ENCODE measurements at regions not wholly inside any gene's neighbourhood (a gene's known extent, or its start where the extent isn't known, plus 50 kb on each side); places are given as distances from the start of the nearest gene placed in this dataset.

DNA sequence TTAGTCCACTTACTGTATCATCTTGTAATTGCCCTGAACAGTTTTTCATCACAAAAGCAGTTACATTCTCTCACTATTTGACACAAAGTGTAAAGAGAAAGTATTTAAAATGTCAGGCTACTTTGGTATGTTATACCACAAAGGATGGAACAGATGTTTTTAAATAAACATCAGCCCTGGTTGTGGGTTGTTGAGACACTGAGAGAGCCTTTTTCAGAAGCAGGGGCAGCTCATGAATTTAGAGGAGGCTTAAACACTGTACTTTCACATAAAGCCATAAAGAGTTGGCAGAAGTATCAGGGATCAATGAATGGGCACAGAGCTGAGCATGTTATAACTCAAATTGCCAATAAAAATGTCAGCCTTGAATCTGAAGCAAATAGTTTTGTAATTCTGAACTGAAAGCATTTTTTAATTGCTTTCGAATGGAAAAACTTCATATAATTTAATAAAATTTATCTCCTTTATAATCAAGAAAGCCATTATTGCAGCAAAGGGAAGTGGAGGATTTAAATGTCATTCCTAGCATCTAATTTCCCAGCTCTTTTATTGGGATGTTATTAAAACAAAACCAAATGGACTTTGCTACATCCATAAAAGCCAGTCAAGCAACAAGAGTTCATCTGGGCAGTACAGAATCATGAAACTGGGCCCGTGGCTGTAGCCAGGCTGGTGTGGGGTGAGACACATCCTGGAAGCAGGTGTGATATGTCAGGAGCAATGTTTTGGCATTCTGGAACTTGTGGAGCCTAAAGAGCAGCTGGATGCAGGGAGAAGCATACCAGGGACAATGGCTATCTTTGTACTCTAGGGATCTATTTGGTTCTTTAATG is 95.1 kb upstream of the NT5C1B start:
- DNase-seq, result no peak
- in situ Hi-C loops (cut with MboI; ENCODE audit: low pct_unique_long_range_greater_than_20kb, low sequenced_read_pairs), result no loop called here

- in situ Hi-C loops (cut with MboI; ENCODE audit: low pct_unique_long_range_greater_than_20kb, low sequenced_read_pairs), result no loop called here
- no peak for DNase-seq
Observed at GRCh38 chr2:18682681-18683080, 93.3 kb upstream of the NT5C1B start.

GRCh38 chr2:18677280-18677679 is 87.9 kb upstream of the NT5C1B start:
- in situ Hi-C loops (cut with MboI; ENCODE audit: low pct_unique_long_range_greater_than_20kb, low sequenced_read_pairs), result no loop called here

DNA sequence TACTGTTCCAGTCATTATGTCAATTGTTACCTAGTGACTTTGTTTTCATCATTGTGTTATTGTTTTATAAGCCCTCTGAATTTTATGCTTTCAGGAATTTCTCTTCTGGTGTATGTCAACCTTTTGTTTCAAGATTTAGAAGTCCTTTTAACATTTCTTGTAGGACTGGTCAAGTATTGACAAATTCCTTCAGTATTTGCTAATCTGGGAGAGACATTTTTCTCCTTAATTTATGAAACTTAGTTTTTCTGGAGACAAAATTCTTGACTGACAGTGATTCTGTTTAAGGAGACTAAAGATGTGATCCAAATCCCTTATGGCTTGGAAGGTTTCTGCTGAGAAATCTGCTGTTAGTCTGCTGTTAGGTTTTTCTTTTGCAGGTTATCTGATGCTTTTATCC is 84.9 kb upstream of the NT5C1B start:
- in situ Hi-C loops (cut with MboI; ENCODE audit: low pct_unique_long_range_greater_than_20kb, low sequenced_read_pairs), result no loop called here
- no peak for DNase-seq

More at GRCh38 chr2:18677280-18677679, 87.9 kb upstream of the NT5C1B start:
- no peak for DNase-seq

DNA sequence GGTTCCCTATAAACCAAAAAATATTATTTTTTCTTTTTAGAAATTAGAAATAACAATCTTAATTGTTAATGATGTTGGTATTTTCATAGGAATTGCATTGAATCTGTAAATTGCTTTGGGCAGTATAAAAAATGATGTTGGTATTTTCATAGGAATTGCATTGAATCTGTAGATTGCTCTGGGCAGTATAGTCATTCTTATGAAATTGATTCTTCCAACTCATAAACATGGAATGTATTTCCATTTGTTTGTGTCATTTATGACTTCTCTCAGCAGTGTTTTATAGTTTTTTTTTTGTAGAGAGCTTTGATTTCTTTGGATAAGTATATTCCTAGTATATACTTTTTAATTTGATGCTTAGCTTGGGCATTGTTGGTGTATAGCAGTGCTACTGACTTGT is 82.0 kb upstream of the NT5C1B start:
- in situ Hi-C loops (cut with MboI; ENCODE audit: low pct_unique_long_range_greater_than_20kb, low sequenced_read_pairs), result no loop called here

DNA sequence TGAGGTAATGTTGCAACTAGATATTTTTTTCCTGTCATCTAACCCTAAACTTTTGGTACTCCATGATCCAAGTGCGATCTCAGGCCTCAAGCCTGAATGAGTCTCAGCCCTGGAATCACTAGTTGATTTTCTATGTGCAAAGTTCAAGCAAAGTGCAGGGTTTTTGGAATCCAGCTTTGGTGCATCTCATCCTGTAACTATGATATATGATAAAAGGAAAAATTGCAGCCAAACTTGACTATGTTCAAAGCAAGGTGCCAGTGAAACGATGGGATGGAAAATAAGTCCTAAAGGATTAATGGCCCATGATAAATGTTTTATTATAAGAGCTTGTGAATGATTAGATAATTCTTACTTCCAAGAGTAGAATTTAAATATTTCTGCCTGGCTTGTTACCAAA is 78.9 kb upstream of the NT5C1B start:
- no peak for DNase-seq
- in situ Hi-C loops (cut with MboI; ENCODE audit: low pct_unique_long_range_greater_than_20kb, low sequenced_read_pairs), result no loop called here

More for the DNA sequence above, 82.0 kb upstream of the NT5C1B start:
- DNase-seq, result no peak

DNA sequence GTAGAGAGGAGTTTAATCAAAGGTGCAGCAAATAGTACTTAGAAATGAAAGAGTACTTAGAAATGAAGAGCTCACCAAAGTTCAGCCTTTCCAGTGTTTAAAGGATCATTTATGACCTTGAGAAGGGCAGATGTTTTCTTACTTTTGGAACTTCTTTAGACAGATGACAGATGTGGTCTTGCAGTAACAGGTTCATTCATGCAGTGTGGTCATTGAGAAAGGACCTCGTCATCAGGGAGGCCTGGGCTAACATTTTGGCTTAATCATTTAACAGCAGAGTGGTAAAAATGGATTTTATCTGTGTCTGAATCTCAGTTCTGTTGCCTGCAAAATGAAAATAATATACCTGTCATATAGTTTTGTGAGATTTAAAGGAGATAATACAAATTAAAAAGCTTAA is 75.1 kb upstream of the NT5C1B start:
- in situ Hi-C loops (cut with MboI; ENCODE audit: low pct_unique_long_range_greater_than_20kb, low sequenced_read_pairs), result no loop called here
- no peak for DNase-seq

DNA sequence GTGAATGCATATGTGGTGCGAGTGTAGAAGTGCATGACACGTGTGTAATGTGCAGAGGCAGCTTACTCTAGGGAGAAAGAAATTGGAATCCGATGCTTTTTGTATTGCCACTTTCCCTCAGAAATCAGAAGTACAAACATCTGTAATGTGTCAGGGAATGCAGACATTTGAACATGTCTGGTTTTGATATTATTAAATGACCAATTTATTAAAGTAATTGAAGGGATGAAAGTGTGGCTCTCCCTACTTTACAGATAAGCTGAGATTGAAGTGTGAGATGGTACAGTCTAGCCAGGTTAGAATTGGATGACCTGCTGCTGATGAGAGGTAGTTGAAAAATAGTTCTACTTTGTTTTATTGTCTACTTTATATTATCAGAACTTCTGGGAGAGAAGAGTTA is 74.5 kb upstream of the NT5C1B start:
- DNase-seq, result no peak
- in situ Hi-C loops (cut with MboI; ENCODE audit: low pct_unique_long_range_greater_than_20kb, low sequenced_read_pairs), result no loop called here

DNA sequence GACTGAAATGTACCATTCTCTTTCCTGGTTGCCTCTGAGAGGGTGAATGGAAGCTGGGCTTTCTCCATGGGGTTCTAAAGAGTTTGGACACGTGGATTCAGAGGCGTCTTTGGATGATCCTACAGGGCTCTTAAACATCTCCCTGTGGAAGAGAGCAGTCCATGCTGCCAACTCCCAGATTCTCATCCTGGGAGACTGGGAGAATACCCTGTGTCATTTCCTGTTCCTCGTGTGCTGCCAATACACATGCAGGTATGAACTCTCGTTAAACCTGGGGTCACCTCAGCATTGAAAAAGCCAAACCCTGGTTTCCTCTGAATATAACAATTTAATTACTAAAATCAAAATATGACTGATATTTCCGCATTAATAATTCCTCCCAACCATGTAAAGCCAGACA is 73.3 kb upstream of the NT5C1B start:
- no peak for DNase-seq
- in situ Hi-C loops (cut with MboI; ENCODE audit: low pct_unique_long_range_greater_than_20kb, low sequenced_read_pairs), result no loop called here

- DNase-seq, result no peak
Observed at GRCh38 chr2:18659915-18660314, 70.5 kb upstream of the NT5C1B start.

DNA sequence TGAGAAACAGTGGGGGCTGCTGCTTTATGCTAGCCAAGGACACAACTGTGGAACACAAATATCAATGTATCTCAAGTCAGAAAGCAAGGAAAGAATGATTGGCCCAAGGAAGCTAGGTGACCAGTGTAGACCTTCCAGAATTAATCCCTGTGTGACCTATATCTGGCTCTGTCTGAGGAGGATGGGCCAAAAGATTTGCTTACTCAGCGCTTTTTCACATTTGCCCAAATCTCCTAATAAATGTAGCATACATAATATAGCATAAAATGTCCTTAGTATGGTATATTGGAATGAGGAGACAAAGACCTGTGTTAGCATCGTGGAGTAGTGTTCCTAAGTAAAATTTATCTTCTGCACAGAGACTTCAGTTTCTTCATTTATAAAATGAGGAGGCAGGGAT is 66.7 kb upstream of the NT5C1B start:
- in situ Hi-C loops (cut with MboI; ENCODE audit: low pct_unique_long_range_greater_than_20kb, low sequenced_read_pairs), result no loop called here
- no peak for DNase-seq

More at GRCh38 chr2:18659915-18660314, 70.5 kb upstream of the NT5C1B start:
- in situ Hi-C loops (cut with MboI; ENCODE audit: low pct_unique_long_range_greater_than_20kb, low sequenced_read_pairs), result no loop called here

DNA sequence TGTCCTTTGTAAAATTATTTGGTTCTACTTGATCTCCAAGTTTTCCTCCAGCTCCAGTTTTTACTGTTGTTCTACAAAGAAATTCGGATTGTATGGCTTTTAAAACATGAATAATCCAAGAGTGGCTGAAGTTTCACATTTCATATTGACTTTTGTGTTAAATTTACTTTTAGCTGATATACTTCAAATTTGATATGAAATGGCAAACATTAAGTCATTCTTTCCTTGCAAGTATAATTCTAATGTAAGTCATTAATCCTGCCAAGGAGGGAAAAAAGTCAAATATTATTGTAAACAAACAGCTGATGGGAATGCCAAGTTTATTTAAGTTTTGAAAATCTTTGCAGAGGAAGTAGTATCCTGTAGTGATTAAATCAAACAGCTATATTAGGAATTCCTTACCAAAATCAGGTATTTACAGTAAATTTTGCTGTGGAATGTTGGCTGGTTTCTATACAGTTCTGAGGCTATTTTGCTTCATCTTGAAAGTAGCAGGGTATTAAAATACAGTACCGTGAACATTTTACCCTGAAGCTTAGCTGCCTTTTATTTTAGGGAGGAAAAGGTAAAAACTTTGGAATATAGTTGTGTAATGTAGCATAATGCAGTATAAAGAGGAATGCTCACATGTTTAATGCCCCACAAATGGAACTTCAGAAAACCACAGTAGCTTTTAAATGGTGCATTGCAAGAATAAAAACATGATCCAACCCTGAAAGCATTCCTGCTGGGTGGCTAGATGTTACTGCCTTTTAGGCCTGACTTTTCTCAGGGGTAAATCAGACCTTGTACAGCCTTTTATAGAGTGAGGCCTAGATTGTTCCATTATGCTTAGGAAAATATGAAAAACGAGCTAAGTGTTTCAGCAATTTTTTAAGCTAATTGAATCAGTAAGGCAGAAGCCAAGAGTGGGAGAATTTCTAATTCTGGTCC is 62.7 kb upstream of the NT5C1B start:
- no peak for DNase-seq
- in situ Hi-C loops (cut with MboI; ENCODE audit: low pct_unique_long_range_greater_than_20kb, low sequenced_read_pairs), result no loop called here

DNA sequence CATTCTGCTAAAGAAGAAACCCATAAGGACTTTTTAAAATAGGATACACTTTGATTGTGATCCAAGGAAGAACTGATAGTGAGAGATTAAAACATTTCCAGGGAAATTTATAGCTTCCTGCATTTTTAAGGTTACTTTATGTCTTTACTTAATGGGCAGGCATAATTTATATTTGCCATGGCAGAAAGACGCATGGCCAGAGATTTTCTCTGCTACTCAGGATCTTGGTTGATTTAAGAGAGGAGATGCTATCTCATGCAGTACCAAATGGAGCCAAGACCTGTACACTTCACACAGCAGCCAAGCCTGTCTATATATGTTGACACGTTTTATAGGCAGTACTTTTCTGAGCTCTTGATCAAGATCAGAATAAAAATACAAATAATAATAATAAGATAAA is 60.9 kb upstream of the NT5C1B start:
- no peak for DNase-seq
- in situ Hi-C loops (cut with MboI; ENCODE audit: low pct_unique_long_range_greater_than_20kb, low sequenced_read_pairs), result no loop called here

GRCh38 chr2:18649502-18650135 is 60.2 kb upstream of the NT5C1B start:
- no peak for DNase-seq
- in situ Hi-C loops (cut with MboI; ENCODE audit: low pct_unique_long_range_greater_than_20kb, low sequenced_read_pairs), result no loop called here

- no peak for DNase-seq
- in situ Hi-C loops (cut with MboI; ENCODE audit: low pct_unique_long_range_greater_than_20kb, low sequenced_read_pairs), result no loop called here
Observed at GRCh38 chr2:18648161-18648560, 58.8 kb upstream of the NT5C1B start.

GRCh38 chr2:18647731-18648130 is 58.4 kb upstream of the NT5C1B start:
- in situ Hi-C loops (cut with MboI; ENCODE audit: low pct_unique_long_range_greater_than_20kb, low sequenced_read_pairs), result no loop called here
- no peak for DNase-seq

DNA sequence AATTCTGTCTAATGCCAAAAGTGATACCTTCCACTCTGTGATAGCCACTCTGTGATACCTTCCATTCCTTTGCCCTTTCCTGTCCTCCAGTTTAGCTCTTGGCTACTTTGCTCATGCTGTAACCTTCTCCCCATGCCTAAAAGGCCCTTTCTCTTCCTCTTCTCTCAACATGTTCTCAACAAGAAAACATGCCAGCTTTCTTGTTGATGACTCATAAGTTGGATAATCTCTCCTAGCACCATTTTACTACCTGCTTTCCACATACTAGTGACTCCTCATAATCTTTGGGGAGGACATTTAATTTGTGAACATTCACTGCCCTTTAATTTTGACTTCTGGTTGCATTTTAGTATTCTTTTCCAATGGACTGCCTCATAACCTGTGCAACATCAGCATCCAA is 55.9 kb upstream of the NT5C1B start:
- in situ Hi-C loops (cut with MboI; ENCODE audit: low pct_unique_long_range_greater_than_20kb, low sequenced_read_pairs), result no loop called here
- no peak for DNase-seq

- DNase-seq, result no peak
- in situ Hi-C loops (cut with MboI; ENCODE audit: low pct_unique_long_range_greater_than_20kb, low sequenced_read_pairs), result no loop called here
Observed at GRCh38 chr2:18644115-18644462, 54.7 kb upstream of the NT5C1B start.

DNA sequence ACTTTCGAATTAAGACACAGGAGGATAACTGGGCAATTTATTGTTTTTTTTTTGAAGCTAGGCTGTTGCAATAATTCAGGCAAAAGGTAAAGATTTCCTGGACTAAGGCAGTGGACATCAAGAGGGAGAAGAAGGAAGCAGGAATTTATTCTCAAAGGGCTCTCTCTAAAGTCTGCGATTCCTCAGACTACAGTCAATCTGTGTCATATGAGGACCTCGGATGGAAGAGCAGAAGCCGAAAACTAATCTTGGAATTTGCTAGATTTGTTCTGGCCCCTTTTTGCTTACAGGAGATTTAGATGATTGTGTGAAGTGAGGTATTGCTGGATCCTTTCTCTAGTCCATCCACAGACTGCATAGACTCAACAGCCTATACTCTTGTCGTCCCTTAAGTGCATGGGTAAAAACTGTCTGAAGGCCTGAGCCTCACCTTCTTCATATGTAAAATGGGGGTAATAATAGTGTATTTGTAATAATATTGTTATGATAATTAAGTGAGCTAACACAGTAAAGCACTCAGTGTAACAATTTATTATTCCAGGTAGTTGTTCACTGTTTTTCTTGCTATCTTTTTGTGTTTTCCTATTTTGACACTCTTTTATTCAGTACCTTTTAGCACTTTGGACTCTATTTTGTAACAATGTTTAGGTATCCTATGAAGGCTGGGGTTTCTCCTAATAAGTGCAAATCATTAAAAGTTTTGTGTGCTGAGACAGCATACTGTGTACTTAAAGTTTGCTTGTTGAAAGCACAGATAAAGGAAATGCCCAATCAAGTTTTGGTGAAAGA is 54.2 kb upstream of the NT5C1B start:
- DNase-seq, result no peak
- in situ Hi-C loops (cut with MboI; ENCODE audit: low pct_unique_long_range_greater_than_20kb, low sequenced_read_pairs), result no loop called here

Data from KBM-7 (cell line).